ENCODE measurements at regions not wholly inside any gene's neighbourhood (a gene's known extent, or its start where the extent isn't known, plus 50 kb on each side); places are given as distances from the start of the nearest gene placed in this dataset.

DNA sequence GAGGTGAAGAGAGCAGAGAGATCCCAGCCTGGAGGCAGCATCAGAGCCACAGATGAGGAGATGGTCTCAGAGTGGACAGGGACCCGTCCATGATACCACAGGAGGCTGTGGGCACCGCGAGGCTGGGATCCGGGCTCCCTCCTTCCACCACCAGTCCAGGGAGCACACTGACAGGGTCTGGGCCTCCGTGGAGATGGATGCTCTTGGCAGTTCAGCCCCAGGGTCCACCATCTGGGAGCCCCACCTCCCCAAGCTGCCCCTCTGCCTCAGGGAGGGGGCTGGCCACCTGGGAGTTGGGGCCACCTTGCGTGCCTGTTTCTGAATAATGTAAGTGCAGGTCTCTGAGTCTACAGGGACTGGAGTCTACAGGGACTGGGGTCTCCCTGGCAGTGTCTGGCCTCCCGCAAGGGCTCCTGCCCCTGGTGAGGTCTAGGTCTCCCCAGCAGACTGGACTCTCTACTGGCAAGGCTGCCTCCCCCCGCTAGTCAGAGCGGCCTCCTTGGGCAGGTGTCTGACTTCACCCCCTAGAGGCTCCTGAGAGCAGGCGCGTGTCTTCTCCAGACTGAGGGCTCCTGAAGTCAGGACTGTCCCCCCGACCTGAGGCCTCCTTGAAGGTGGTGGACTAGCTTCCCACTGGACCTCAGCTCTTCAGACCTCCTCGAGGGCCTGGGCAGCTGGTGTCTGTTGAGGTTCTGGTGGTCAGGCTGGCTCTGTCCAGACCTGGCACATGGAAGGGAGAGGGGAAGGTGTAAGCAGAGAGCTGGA is 218.5 kb downstream of the PTPRU start:
- TF ChIP-seq, protein P1, sequence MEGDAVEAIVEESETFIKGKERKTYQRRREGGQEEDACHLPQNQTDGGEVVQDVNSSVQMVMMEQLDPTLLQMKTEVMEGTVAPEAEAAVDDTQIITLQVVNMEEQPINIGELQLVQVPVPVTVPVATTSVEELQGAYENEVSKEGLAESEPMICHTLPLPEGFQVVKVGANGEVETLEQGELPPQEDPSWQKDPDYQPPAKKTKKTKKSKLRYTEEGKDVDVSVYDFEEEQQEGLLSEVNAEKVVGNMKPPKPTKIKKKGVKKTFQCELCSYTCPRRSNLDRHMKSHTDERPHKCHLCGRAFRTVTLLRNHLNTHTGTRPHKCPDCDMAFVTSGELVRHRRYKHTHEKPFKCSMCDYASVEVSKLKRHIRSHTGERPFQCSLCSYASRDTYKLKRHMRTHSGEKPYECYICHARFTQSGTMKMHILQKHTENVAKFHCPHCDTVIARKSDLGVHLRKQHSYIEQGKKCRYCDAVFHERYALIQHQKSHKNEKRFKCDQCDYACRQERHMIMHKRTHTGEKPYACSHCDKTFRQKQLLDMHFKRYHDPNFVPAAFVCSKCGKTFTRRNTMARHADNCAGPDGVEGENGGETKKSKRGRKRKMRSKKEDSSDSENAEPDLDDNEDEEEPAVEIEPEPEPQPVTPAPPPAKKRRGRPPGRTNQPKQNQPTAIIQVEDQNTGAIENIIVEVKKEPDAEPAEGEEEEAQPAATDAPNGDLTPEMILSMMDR (conservative IDR thresholded peaks at IDR 0.05; ENCODE audit: low read depth, low read length) = no peak
- no peak overlapping the region for H3K4me3 ChIP-seq (ENCODE audit: low read depth, low read length)
- no peak for DNase-seq (ENCODE audit: low read depth)

- peak; percentile 9 for DNase-seq (ENCODE audit: low read depth)
- TF ChIP-seq, protein P1 (conservative IDR thresholded peaks at IDR 0.05; ENCODE audit: low read depth, low read length) = peak; percentile 54
- no peak overlapping the region for H3K4me3 ChIP-seq (ENCODE audit: low read depth, low read length)
Measured at GRCh38 chr1:29453502-29454240, 217.3 kb downstream of the PTPRU start.

GRCh38 chr1:29452463-29453230 is 216.3 kb downstream of the PTPRU start:
- no peak overlapping the region for H3K4me3 ChIP-seq (ENCODE audit: low read depth, low read length)
- no peak for DNase-seq (ENCODE audit: low read depth)
- TF ChIP-seq, protein P1 (conservative IDR thresholded peaks at IDR 0.05; ENCODE audit: low read depth, low read length) = no peak

DNA sequence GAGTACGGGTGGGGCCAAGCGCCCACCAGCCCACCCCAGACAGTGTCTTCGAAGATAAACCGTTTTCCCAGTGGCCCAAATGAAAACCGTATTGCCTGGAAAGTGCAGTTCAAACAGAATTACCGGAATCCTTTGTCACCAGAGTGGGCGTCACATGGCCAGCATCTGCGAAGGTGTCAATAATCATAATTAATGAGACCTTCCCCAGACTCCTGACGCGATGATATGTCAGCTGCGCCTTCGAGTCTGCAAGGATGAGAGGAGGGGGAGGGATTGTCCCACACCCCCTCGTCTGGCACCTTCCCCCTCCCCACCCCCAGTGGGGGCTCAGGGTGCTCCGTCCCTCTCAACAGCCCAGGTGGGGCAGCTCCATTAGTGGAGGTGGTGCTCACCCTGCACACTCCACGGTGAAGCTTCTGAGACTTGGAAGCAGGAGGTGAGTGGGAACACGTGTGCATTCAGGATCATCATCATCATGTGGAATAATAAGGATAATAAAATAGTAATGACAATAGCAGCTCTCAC is 215.1 kb downstream of the PTPRU start:
- no peak for DNase-seq (ENCODE audit: low read depth)
- TF ChIP-seq, protein P1 (conservative IDR thresholded peaks at IDR 0.05; ENCODE audit: low read depth, low read length) = no peak

DNA sequence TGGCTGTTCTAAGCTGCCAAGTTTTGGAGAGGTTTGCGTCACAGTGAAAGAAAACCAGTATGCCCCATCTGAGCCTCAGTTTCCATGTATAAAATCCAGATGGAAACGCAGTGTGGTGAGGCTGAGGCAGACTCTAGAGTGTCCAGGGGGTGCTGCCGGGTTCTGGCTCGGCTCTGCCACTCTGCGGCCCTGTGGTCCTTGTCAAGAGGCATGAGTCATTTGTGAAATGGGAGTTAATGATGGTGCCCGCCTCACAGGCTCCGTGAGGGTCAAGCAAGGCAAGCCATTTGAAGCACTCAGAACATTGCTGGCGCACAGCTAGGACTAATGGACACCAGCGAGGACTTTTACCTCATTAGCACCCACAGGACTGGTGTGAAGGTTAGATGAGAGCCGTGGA is 214.3 kb downstream of the PTPRU start:
- DNase-seq (ENCODE audit: low read depth) = no peak
- TF ChIP-seq, protein P1 (conservative IDR thresholded peaks at IDR 0.05; ENCODE audit: low read depth, low read length) = no peak
- no peak overlapping the region for H3K4me3 ChIP-seq (ENCODE audit: low read depth, low read length)

More for the DNA sequence above, 215.1 kb downstream of the PTPRU start:
- no peak overlapping the region for H3K4me3 ChIP-seq (ENCODE audit: low read depth, low read length)

DNA sequence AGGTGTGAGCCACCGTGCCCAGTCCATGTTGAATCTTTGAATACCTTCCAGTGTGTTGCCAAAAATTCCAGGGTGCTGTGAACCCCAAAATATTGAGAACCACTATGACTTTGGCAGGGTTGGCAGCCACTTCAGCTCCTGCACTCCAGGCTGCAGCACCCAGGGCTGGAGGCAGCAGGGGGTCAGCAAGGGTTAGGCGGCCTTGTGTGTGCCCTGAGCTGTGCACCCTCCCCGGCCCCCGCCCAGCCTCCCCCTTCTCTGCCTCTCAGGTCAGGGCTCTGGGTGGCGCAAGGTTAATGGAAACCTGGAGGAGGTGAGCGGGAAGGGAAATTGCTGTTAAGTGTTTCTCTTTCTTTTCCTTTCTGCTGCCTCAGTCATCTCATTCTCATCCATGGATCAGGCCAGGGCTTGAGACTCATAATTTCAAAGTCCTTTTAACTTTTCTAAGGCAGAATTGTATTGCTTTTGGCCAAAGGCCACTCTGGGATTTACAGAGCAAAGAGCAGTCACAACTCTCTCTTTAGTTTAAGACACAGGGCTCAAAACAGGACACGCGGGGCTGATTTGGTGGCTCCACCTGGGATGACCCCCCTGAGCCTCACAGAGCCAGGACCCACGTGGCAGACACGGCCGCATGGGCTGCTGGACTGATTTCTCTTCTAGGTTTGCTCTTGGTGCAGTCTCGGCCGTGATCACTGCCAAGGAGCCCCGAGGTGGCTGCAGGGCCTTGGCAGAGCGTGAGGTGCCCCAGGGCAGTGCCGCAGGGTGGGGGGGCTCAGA is 212.3 kb downstream of the PTPRU start:
- TF ChIP-seq, protein P1 (conservative IDR thresholded peaks at IDR 0.05; ENCODE audit: low read depth, low read length) = no peak
- no peak for DNase-seq (ENCODE audit: low read depth)

More for the DNA sequence above, 212.3 kb downstream of the PTPRU start:
- no peak overlapping the region for H3K4me3 ChIP-seq (ENCODE audit: low read depth, low read length)

All from epithelial cell of proximal tubule (primary cell).